CD4-positive, alpha-beta T cell treated with Interleukin-12 subunit alpha and Interleukin-12 subunit beta, for 1 hour (primary cell): ENCODE measurements at regions not wholly inside any gene's neighbourhood (a gene's known extent, or its start where the extent isn't known, plus 50 kb on each side); places are given as distances from the start of the nearest gene placed in this dataset.
"Not testable (repeated sequence)": the region's sequence is repeated elsewhere in the genome, so short reads cannot be mapped to it uniquely, and the experiment has no call there.

ENCODE experiments used
- DNase-seq: peaks from one replicate; pipeline ENCODE4 v3.0.0-alpha.2; 2020

DNA sequence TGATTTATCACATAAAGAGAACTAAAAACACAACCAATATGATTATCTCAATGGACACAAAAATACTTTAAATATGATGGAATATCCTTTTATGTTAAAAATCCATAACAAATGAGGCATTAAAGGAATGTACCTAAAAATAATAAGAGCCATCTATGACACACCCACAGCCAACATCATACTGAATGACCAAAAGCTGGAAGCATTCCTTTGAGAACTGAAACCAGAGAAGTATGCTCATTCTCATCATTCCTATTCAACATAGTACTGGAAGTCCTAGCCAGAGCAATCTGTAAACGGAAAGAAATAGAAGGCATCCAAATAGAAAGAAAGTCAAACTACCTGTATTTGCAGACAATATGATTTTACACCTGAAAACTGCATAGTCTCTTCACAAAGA lies 671.0 kb downstream of the SLITRK1 start:
- no peak for DNase-seq

DNA sequence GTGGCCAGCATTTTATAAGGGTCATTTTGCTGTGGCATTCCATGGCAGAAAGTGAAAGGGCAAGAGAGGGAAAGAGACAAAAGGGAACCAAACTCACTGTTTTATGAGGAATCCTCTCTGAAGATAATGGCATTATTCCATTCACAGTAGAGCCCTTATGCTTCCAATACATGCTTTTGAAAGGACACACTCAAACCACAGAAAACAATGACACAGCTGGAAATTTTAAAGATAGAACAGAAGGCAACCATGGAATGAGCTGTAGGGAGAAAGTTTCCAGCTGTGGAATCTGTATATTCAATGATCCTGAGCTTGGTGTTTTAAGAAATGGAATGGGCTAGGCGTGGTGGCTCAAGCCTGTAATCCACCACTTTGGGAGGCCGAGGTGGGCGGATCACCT lies 677.4 kb downstream of the SLITRK1 start:
- no peak for DNase-seq

DNA sequence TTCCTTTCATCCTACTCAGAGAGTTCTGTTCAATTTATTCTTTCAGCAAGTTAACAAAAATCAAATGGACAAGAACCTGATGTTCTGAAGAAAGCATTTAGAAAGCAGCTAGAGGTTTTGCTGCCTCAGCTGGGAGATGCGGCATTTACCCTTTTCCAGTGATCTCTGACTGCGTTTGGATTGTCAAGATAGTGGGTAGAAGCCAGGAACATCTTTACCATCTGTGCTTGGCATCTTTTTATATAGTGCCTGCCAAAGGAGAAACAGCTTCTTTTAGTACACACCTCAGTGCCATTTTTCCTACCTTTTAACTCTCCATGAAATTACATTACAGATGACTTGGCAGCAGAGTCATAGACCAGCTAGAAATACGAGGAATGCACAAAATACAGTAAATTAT lies 680.8 kb downstream of the SLITRK1 start:
- no peak for DNase-seq

DNA sequence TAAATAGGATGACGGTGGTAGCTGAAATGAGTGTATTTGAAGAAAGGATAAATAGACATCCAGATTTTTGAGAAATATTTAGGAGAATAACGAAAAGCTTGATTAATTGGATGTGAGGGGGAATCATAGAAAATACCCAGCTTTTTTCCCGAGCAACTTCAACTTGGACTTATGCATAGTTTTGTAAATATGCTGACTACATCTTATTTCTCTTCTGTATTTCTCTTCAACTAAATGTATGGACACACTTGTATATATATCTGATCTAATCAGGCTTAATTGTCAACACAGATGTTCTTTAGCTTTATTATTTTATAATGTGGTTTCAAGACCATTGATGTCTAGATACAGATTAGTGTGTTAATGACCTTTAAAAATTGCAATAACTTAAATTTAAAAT lies 685.0 kb downstream of the SLITRK1 start:
- DNase-seq: no peak

DNA sequence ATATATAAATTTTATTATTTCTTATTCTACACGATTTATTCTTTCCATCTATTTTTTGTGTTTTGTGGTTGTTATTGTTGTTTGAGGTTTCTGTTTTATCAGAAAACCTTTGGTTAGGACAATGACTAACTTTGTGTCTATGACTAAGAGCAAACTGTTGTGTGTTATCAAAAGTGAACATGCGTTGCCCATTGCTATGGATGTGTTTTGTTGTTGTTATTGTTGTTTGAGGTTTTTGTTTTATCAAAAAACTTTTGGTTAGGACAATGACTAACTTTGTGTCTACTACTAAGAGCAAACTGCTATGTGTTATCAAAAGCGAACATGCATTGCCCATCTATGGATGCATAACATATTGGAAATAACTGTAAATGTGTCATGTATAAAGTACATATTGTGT lies 692.3 kb downstream of the SLITRK1 start:
- DNase-seq: no peak

DNA sequence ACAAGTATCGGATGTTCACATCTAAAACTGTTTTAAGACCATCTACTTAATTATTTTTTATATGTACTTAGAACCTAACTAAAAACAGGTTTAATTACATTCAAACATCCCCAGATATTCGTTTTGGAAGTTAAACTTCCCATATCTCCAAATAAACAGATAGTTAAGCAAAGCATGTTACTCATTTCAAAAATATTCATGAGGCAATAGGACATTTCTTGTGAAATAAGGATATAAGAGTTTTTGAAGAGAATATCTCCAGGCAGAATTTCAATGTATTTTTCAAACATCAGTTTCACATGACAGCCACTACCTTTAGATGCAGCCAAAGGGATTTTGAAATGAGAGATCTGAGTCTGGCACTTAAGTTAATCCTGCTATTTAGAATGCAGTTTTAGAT lies 697.5 kb downstream of the SLITRK1 start:
- DNase-seq: no peak

DNA sequence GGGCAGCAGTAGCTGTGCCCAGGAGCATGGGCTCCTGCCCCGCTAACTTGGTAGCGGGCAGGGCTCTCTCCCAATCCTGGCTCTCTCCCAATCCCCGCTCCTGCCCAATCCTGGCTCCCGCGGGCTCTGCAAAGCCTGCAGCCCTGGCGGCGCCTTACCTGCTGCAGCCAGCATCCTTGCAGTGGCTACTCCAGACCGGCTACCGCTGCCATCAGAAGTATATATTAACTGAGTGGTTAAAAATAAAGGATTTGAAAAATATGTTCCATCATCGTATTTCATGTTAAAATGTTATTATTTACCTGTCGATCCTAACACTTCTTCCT lies 698.2 kb downstream of the SLITRK1 start:
- DNase-seq: no peak

DNA sequence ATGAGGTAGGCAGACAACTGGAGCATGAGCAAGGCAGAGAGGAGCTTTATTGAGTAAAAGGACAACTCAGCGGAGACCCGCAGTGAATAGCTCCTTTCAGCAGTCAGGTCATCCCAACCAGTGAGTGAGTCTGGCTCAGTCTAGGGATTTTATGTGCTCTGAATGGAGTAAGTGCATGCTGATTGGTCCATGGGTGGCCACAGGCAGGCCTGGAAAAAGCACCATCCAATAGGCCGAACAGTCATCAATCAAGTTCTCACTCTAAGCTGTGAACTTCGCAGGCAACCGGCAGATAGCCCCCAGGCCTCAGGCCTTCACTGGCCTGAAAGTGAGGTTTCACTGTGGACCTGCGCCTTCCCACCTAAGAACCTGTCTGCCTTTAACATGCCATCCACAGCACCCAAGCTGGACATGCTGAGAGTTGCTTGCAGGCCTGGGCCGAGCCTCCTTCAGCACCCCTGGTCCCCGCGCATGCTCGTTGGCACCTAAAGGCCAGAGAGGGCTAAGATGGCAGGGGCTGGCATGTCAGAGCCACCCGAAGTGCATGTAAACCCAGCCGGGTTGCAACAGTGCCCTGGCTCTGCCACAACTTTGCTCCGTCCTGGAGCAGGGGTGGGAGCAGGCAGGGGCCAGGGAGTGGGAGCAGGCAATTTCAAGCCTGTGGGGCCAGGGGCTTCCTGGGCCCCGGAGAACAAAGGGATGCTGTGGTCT lies 698.7 kb downstream of the SLITRK1 start:
- no peak for DNase-seq

DNA sequence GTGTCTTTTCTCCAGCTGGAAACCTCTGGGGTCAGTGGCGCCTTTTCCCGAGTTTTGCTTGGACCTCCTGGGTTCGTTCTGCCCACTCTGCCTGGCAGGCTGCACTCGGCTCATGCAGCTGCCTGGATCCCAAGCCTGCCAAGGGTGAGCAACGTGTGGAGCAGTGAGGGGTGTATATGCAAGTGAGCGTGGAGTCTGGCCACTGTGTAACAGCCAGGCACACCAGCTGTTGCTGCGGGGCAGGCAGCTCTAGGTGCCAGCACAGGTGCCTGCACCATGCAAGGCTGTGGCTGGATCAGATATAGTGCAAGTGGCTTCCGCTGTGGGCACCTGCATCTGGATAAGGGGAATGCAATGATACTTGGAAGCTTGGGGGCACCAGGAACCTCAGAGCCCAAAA lies 699.4 kb downstream of the SLITRK1 start:
- DNase-seq: no peak

DNA sequence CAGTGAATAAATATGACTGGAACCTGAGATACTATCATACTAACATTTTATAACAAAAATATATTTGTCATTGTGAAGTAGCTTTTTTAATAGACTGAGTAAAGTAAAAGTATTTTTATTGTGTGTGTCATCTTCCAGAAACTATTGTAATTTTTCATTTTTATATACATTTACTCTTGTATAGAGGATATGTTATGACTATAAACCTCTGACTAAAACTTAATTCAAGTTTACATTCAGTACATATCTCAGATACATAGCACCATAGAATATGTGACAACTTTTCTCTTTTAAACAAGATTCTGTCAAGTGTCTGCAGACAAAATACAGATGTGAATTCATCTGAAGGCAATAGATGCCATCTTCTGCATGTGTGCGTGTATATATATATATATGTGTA lies 704.3 kb downstream of the SLITRK1 start:
- DNase-seq: no peak

DNA sequence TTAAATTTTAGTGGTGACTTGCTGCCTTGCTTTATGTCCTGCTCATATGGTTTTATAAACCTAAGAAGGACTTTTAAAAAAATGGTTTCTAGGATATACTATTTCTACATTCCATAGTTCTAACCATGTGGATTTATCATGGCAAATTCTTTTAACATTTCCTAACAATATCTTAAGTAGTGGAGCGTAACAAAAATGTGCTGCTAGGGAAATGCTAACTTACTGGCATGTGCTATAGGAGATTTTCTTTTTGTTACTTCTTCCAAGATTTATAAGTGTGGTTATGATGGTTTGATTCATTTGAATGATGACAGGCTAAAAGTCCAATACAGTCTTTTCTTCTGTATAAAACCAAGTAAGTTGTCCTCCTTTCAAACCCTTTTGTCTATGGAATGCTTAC lies 713.7 kb downstream of the SLITRK1 start:
- no peak for DNase-seq

DNA sequence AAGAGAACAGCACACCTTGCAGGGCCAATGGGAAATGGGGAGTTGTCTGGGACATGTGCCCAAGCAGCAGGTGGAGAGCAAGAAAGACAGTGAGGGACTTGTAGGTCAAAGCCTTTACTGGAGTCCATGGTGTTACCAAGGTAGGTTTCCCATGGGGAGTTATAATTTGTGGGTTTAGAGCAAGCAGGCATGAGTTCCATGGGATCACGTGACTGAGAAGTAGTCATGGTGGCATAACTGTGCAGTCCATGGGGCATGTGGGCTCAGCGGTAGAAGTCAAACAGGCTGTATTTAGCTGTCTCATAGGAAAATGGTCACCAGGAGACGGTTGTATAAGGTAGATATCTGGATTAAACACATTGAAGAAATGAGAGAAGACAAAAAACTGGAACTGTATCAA lies 715.1 kb downstream of the SLITRK1 start:
- no peak for DNase-seq

DNA sequence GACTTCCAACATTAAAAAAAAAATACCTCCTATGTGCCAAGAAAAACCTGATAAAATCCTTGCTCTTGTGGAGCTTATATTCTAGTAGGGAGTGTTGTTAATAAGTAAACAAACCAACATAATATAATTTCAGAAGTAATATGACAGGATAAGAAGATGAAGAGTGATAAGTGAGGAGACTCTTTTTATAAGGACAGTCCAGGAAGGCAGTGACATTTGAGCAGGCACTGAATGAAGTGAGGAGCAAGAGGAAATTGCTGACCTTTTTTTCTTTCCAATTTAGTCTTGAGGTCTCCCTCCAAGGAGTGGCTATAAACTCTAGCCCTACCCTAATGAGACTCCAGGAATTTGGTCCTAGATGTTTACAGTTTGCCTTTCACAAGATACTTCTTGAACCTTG lies 715.7 kb downstream of the SLITRK1 start:
- DNase-seq: no peak

DNA sequence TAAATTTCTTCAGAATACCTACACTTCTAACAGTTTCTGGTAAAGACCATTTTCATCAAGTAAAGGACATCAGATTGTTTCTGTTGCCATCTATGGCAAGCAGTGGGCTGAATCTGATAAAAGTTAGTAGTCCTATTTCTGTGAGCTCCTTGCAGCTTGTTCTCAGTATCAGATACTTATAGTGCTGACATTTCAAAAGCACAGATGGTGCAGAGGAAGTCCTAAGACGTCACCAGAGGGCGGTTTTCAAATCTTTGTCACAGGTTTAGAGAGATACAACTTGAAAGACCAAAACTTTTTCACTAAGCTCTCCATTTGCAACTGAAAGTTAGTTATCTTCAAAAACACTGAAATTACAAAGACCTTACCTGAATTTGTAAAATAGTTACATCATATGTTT lies 719.8 kb downstream of the SLITRK1 start:
- DNase-seq: no peak

DNA sequence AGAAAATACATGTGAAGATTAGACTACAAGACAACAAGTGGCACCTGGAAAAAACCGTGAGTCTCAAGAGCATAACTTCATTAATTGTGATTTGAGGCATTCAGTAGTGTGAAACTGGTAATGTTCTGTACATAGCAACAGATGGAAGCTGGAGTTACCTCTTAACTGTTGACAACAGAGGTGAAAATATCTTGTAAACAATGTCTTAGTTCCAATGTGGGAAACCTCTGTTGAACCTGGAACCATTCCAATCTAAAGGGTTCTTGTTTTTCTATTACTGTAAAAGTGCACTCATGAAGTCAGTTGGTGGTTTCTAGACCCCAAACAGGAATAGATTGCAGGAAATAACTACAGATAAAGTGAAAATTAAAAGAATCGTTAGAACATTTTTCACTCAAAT lies 728.4 kb downstream of the SLITRK1 start:
- no peak for DNase-seq

DNA sequence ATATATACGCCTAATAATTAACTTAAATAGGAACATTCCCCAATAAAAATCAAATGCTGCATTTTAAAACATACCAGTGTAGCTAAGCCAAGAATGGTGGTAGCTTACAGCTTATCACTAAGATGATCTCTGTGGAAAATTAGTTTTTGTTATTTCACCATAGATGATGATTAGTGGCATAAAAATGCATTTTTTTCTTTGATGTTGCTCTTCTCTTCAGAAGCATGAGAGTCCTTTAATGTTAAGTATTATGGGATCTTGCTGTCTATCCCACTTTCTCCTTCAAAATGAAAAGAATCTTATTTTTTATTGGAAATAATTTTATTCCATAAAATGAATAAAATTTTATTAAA lies 731.0 kb downstream of the SLITRK1 start:
- DNase-seq: no peak

DNA sequence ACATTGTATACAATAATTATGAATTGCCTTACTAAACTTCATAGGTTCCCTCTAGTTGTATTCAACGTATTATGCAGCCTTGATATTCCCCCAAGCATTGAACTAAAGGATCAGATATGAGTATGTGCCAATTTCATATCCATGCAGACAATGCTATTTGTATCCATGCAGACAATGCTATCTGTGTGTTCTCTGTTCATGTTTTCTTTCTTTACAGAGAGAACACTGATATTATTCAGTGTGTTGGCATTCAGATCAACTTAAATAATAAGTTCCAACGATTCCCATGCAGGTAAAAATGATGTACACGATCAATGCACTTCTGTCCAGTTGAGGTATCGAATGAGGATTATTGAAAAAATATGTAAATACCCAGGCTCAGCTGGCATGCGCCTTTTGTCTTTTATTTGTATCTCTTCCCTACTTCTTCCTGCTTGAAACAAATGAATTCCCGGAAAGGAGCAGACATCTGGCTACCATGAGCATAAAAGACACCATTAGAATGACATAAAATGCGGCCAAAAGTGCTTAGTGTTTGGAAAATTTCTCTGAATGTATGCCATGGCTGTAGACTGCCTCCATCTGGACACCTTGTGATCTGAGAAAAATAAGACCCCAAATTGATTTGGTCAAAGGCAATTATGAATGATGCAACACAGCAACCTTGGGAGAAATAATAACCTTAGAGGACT lies 731.5 kb downstream of the SLITRK1 start:
- DNase-seq: no peak

DNA sequence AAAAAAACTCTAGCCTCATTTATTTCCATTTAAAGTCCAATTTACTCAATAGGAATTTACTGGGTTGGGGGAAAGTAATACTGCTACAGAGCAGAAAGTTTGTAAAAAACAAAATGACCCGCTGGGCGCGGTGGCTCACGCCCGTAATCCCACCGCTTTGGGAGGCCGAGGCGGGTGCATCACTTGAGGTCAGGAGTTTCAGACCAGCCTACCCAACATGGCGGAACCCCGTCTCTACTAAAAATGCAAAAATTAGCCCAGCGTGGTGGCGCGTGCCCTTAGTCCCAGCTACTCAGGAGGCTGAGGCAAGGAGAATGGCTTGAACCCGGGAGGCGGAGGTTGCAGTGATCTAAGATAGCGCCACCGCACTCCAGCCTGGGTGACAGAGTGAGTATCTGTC lies 745.6 kb downstream of the SLITRK1 start:
- no peak for DNase-seq

DNA sequence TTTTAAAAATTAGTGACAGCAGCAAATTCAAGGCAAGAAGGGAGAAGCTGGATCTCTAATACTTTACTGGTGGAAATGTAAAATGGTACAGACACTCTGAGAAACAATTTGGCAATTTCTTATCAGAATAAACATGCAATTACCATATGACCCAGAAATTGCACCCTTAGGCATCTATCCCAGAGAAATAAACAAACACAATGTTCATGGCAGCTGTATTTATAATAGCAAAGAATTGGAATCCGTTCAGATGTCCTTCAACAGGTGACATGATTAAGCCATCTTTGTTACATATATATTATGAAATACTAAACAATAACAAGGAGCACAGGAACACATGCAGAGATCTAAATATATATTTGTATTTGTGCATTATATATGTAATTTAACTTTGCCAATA lies 756.5 kb downstream of the SLITRK1 start:
- DNase-seq: no peak

DNA sequence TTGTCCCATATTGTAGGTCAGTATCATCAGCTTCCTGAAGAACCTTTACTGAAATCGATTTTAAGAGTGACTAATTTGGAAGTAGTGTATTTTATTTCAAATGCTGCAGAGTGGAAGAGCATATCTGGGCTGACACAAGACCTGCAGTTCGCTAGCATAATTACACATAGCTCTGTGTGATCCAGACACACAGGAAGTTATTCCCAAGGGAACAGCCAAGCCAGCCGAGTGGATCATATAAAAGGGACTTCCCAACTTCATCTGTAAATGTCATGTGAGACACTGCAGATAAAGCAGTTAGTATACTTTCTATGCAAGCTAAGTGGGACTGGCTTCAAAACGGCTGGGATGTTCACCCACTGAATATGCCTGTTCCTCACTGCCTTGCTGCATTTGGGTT lies 760.4 kb downstream of the SLITRK1 start:
- no peak for DNase-seq

DNA sequence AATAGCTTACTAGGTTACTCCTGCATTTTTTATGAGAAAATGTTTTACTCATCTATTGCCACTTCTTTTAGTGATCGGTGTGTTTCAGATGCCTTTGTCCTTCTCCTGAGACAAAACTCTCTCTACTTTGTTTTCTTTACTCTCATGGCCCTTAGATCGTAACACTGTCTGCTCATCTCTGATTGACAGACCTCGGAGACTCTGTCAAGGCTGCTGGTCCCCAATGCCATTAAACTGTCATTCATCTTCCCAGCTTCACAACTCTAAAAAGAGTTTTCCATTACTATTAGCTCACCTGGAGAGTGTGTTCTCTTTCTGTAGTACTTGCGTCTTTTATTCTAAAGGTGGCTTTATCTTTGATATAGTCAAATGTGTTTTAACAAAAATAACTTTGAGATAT lies 765.2 kb downstream of the SLITRK1 start:
- no peak for DNase-seq

DNA sequence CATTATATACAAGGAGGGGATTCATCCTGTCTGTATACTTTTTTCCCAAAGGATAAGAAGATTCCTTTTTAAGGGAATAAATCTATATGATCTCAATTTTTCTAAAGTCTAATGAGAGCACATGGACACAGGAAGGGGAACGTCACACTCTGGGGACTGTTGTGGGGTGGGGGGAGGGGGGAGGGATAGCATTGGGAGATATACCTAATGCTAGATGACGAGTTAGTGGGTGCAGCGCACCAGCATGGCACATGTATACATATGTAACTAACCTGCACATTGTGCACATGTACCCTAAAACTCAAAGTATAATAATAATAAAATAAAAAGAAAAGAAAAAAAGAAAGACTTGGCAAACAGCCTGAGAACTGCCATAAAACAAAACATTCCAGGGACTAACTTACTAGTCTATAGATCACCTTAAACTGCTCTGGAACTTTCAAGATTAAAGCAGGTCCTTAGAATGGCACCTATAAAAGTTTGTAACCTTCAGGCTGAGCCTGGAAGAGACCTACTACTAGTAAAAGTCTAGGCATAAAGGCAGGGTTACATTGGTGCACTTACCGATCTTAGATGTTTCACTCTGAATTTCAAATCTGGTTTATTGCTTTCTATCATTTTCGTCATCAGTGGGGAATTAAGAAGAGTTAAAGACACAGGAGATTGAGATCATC lies 780.6 kb downstream of the SLITRK1 start:
- DNase-seq: not testable (repeated sequence)

DNA sequence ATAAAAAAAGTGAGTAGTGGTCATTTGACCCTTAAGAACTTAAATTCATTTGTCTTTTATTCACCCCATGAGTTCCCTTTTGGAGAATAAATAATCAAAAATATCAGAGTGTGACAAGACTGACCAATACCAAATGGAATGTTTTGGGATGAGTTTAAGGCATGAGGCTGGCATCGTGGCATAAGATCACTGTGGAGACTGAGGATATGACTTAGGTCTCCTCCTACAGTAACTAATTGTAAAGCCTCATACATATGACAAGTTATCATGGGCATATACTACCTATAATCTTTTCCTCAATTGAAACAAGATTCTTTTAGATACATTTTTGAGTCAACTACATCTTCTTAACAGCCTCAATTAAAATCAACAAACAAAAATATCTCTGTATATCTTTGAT lies 782.0 kb downstream of the SLITRK1 start:
- DNase-seq: no peak

DNA sequence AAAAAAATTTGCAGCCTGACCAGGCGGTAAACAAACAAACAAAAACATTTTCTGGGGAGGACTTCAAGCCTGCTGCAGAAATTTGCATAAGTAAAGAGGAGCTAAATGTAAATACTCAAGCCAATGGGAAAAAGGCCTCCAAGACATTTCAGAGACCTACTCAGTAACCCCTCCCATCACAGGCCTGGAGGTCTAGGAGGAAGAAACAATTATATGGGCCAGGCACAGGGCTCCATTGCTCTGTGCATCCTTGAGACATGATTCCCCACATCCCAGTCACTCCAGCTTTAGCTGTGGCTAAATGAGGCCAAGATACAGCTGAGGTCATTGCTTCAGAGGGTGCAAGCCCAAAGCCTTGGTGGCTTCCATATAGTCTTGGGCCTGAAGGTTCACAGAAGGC lies 793.4 kb downstream of the SLITRK1 start:
- DNase-seq: no peak

DNA sequence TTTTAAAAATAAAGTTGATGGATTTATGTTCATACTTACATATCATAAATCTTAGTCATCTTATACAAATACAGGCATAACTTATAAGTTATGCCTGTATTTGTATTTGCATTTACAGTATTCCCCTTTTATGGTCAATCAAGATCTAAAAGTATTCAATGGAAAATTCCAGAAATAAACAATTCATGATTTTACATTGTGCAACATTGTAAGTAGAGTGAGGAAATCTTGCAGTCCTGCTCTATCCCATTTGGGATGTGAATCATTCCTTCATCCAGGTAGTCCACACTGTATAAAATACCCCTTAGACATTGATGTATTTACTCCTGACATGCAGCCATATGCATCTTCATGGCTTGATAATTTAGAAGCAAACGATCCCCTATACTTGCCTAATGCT lies 795.3 kb downstream of the SLITRK1 start:
- DNase-seq: no peak
